ENCODE measurements at regions not wholly inside any gene's neighbourhood (a gene's known extent, or its start where the extent isn't known, plus 50 kb on each side); places are given as distances from the start of the nearest gene placed in this dataset.

GRCh38 chr6:147639279-147639678 is 130.8 kb downstream of the SAMD5 start:
- no peak for TF ChIP-seq CTCF (IDR thresholded peaks at IDR 0.05; ENCODE audit: low read depth, low read length)

GRCh38 chr6:147640606-147641005 is 132.1 kb downstream of the SAMD5 start:
- H3K4me3 ChIP-seq (ENCODE audit: low read depth, low read length) = no peak overlapping the region
- TF ChIP-seq CTCF (IDR thresholded peaks at IDR 0.05; ENCODE audit: low read depth, low read length) = no peak

More at GRCh38 chr6:147639279-147639678, 130.8 kb downstream of the SAMD5 start:
- no peak overlapping the region for H3K4me3 ChIP-seq (ENCODE audit: low read depth, low read length)

GRCh38 chr6:147641511-147641910 is 133.0 kb downstream of the SAMD5 start:
- no peak overlapping the region for H3K4me3 ChIP-seq (ENCODE audit: low read depth, low read length)
- TF ChIP-seq CTCF (IDR thresholded peaks at IDR 0.05; ENCODE audit: low read depth, low read length) = no peak

- TF ChIP-seq CTCF (IDR thresholded peaks at IDR 0.05; ENCODE audit: low read depth, low read length) = no peak
- H3K4me3 ChIP-seq (ENCODE audit: low read depth, low read length) = no peak overlapping the region
Observed at GRCh38 chr6:147642458-147642857, 134.0 kb downstream of the SAMD5 start.

GRCh38 chr6:147643341-147644200 is 135.1 kb downstream of the SAMD5 start:
- TF ChIP-seq CTCF (IDR thresholded peaks at IDR 0.05; ENCODE audit: low read depth, low read length) = no peak
- H3K4me3 ChIP-seq (ENCODE audit: low read depth, low read length) = no peak overlapping the region

GRCh38 chr6:147648916-147649315 is 140.4 kb downstream of the SAMD5 start:
- H3K4me3 ChIP-seq (ENCODE audit: low read depth, low read length) = no peak overlapping the region
- TF ChIP-seq CTCF (IDR thresholded peaks at IDR 0.05; ENCODE audit: low read depth, low read length) = no peak

GRCh38 chr6:147651249-147652063 is 143.0 kb downstream of the SAMD5 start:
- no peak for TF ChIP-seq CTCF (IDR thresholded peaks at IDR 0.05; ENCODE audit: low read depth, low read length)
- no peak overlapping the region for H3K4me3 ChIP-seq (ENCODE audit: low read depth, low read length)

Measured in WI38 (cell line).